ENCODE measurements at regions not wholly inside any gene's neighbourhood (a gene's known extent, or its start where the extent isn't known, plus 50 kb on each side); places are given as distances from the start of the nearest gene placed in this dataset.

DNA sequence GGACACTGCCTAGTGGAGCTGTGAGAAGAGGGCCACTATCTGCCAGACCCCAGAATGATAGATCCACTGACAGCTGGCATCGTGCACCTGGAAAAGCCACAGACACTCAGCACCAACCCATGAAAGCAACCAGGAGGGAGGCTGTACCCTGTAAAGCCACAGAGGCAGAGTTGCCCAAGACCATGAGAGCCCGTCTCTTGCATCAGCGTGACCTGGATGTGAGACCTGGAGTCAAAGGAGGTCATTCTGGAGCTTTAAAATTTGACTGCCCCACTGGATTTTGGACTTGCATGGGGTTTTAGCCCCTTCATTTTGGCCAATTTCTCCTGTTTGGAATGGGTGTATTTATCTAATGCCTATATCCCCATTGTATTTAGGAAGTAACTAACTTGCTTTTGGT lies 83.5 kb upstream of the P3H2 start:
- in situ Hi-C loops (cut with MboI; ENCODE audit: low sequenced_read_pairs, unreplicated experiment) = loop anchor here (5.0 kb wide), 1 partner anchor 237 kb away; no protein-coding TSS in a partner anchor
- DNase-seq (ENCODE audit: low spot score) = no peak
- no peak for TF ChIP-seq CTCF (IDR thresholded peaks at IDR 0.05; ENCODE audit: borderline replicate concordance, control extremely low read depth, extremely low read depth, insufficient read depth, missing control alignments)

GRCh38 chr3:190197346-190197763 lies 76.7 kb upstream of the P3H2 start:
- in situ Hi-C loops (cut with MboI; ENCODE audit: low sequenced_read_pairs, unreplicated experiment) = no loop called here
- no peak for DNase-seq (ENCODE audit: low spot score)
- no peak for TF ChIP-seq CTCF (IDR thresholded peaks at IDR 0.05; ENCODE audit: borderline replicate concordance, control extremely low read depth, extremely low read depth, insufficient read depth, missing control alignments)

DNA sequence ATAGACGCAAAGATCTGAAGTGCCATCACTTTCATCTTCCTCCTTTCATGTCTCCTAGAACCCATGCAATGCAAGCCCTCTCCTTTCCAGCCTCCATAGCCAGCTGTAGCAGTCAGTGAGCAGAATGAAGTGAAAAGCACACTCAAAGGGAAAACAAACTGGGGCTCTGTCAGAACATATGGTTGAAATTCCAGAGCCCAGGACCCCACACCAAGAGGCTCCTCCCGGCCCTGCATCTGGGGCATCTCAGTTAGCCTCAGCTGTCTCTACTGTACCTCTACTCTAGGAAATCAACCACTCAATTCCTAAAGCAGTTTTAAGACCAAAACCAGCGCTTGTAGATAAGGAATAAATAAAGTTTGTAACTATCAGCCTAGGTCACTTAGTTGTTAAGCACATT lies 73.8 kb upstream of the P3H2 start:
- in situ Hi-C loops (cut with MboI; ENCODE audit: low sequenced_read_pairs, unreplicated experiment) = no loop called here
- no peak for DNase-seq (ENCODE audit: low spot score)
- no peak for TF ChIP-seq CTCF (IDR thresholded peaks at IDR 0.05; ENCODE audit: borderline replicate concordance, control extremely low read depth, extremely low read depth, insufficient read depth, missing control alignments)

DNA sequence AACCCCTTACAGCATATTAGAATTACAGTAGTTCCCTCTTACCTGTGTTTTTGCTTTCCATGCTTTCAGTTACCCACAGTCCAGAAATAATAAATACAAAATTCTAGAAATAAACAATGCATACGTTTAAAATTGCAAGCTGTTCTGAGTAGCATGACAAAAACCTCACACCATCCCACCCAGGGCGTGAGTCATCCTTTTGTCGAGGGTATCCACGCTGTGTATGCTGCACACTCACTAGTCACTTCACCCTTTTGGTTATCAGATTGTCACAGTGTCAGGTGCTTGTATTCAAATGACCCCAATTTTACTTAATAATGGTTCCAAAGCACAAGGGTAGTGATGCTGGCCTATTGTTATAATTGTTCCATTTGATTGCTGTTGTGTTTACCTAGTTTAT lies 72.5 kb upstream of the P3H2 start:
- TF ChIP-seq CTCF (IDR thresholded peaks at IDR 0.05; ENCODE audit: borderline replicate concordance, control extremely low read depth, extremely low read depth, insufficient read depth, missing control alignments) = no peak
- in situ Hi-C loops (cut with MboI; ENCODE audit: low sequenced_read_pairs, unreplicated experiment) = no loop called here
- no peak for DNase-seq (ENCODE audit: low spot score)

- in situ Hi-C loops (cut with MboI; ENCODE audit: low sequenced_read_pairs, unreplicated experiment) = no loop called here
- DNase-seq (ENCODE audit: low spot score) = no peak
- no peak for TF ChIP-seq CTCF (IDR thresholded peaks at IDR 0.05; ENCODE audit: borderline replicate concordance, control extremely low read depth, extremely low read depth, insufficient read depth, missing control alignments)
Observed at GRCh38 chr3:190192739-190193138, 72.0 kb upstream of the P3H2 start.

GRCh38 chr3:190192087-190192486 lies 71.4 kb upstream of the P3H2 start:
- in situ Hi-C loops (cut with MboI; ENCODE audit: low sequenced_read_pairs, unreplicated experiment) = no loop called here
- DNase-seq (ENCODE audit: low spot score) = no peak
- TF ChIP-seq CTCF (IDR thresholded peaks at IDR 0.05; ENCODE audit: borderline replicate concordance, control extremely low read depth, extremely low read depth, insufficient read depth, missing control alignments) = no peak

- in situ Hi-C loops (cut with MboI; ENCODE audit: low sequenced_read_pairs, unreplicated experiment) = no loop called here
- no peak for DNase-seq (ENCODE audit: low spot score)
- no peak for TF ChIP-seq CTCF (IDR thresholded peaks at IDR 0.05; ENCODE audit: borderline replicate concordance, control extremely low read depth, extremely low read depth, insufficient read depth, missing control alignments)
Observed at GRCh38 chr3:190188197-190188596, 67.5 kb upstream of the P3H2 start.
